ENCODE measurements at regions not wholly inside any gene's neighbourhood (a gene's known extent, or its start where the extent isn't known, plus 50 kb on each side); places are given as distances from the start of the nearest gene placed in this dataset.

DNA sequence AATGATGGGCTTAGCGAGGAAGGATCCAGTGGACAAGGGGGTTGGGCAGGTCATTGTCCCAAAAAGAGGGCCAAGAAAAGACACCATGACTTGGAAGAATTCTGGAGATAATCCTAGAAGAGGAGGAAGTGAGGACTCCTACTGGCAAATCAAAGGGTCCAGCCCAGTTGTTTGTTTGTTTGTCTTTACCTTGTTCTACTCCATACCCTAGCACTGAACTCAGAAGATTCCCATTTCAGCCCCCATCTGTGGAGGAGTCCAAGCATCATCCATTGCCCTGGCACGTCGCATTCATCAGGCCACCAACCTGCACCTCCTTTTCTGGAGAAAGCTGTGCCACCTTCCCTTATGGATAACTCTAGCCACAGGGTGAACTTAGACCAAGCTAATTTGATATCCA, 326.2 kb downstream of the EN1 start:
- WGBS, 2 donors (ENCODE audit: extremely low coverage in 2 of 2, insufficient read length in 2 of 2, insufficient replicate concordance in 1 of 2), result no CpG with 5 or more reads among the region's 3 CpGs
- no peak overlapping the region for H3K9ac ChIP-seq (ENCODE audit: low read depth, low read length, poor library complexity)

DNA sequence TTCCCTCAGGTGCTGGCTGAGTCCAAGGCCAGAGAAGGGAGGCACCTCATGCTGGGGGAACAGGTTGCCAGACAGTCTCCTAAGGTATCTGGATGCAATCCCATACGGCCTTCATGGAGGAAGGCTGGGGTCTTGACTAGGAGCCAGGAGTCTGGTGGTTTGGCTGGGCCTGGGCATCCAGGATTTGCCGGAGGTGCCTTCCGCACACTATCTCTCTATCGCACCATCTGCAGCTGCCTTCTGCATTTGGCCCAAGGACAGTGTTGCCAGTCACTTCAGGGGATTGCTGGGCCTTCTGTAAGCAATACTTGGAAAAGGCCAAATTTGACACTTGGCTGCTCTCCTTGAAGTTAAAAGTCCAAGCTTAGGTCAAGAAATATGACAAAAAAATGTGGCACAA, 327.2 kb downstream of the EN1 start:
- Histone ChIP-seq H2BK15ac (ENCODE audit: low read length) (no peak overlapping the region), H4K8ac (ENCODE audit: low read depth, low read length) (no peak overlapping the region), H2AFZ (ENCODE audit: low read length) (no peak overlapping the region), H2BK120ac (ENCODE audit: low read depth, low read length) (no peak overlapping the region), H3K9me3 (replicated peaks in 1 of 2; ENCODE audit: control insufficient read depth in 2 of 2, insufficient read depth in 1 of 2, low read depth in 1 of 2, low read length in 2 of 2) (peaks cover 6 to 11% of the 10 kb centered on the region in 2 donors), H3K27me3 (ENCODE audit: control insufficient read depth in 3 of 3, insufficient read depth in 3 of 3, low read depth in 1 of 3, low read length in 3 of 3) (no peaks in the 10 kb centered on the region), H3K79me1 (ENCODE audit: low read depth, low read length) (no peaks in the 10 kb centered on the region), H3K36me3 (replicated peaks in 1 of 2; ENCODE audit: control insufficient read depth in 2 of 2, insufficient read depth in 2 of 2, low read length in 2 of 2) (no peaks in the 10 kb centered on the region), H2AK5ac (ENCODE audit: low read depth, low read length) (no peak overlapping the region), H3K14ac (ENCODE audit: low read length) (no peak overlapping the region), H3K9ac (ENCODE audit: low read depth, low read length, poor library complexity) (no peak overlapping the region), H3K23ac (ENCODE audit: low read depth, low read length, poor library complexity) (no peak overlapping the region), H3K4me1 (ENCODE audit: control insufficient read depth in 2 of 2, insufficient read depth in 1 of 2, low read depth in 1 of 2, low read length in 2 of 2) (no peaks in the 10 kb centered on the region), H2BK5ac (ENCODE audit: low read length) (no peak overlapping the region), H3K4me3 (ENCODE audit: low read length in 2 of 2) (no peak overlapping the region), H2BK12ac (ENCODE audit: low read length) (no peak overlapping the region), H3K27ac (replicated peaks; ENCODE audit: low read length) (no peak overlapping the region), H3K4me2 (ENCODE audit: insufficient read depth, low read length, poor library complexity, severe bottlenecking) (no peak overlapping the region), H3K4ac (ENCODE audit: low read length) (no peak overlapping the region), H3K18ac (ENCODE audit: low read length) (no peak overlapping the region), H4K91ac (ENCODE audit: low read depth, low read length, poor library complexity) (no peak overlapping the region)
- no peak for DNase-seq (ENCODE audit: low spot score)
- WGBS, 2 donors (ENCODE audit: extremely low coverage in 2 of 2, insufficient read length in 2 of 2, insufficient replicate concordance in 1 of 2), result no CpG with 5 or more reads among the region's 4 CpGs

More for the DNA sequence above, 326.2 kb downstream of the EN1 start:
- Histone ChIP-seq H3K9me3 (replicated peaks in 1 of 2; ENCODE audit: control insufficient read depth in 2 of 2, insufficient read depth in 1 of 2, low read depth in 1 of 2, low read length in 2 of 2) (peaks cover 6 to 11% of the 10 kb centered on the region in 2 donors), H2AK5ac (ENCODE audit: low read depth, low read length) (no peak overlapping the region), H2BK120ac (ENCODE audit: low read depth, low read length) (no peak overlapping the region), H3K27ac (replicated peaks; ENCODE audit: low read length) (no peak overlapping the region), H3K4me3 (ENCODE audit: low read length in 2 of 2) (no peak overlapping the region), H3K4me2 (ENCODE audit: insufficient read depth, low read length, poor library complexity, severe bottlenecking) (no peak overlapping the region), H3K23ac (ENCODE audit: low read depth, low read length, poor library complexity) (no peak overlapping the region), H3K4ac (ENCODE audit: low read length) (no peak overlapping the region), H4K8ac (ENCODE audit: low read depth, low read length) (no peak overlapping the region), H3K14ac (ENCODE audit: low read length) (no peak overlapping the region), H2BK5ac (ENCODE audit: low read length) (no peak overlapping the region), H2BK15ac (ENCODE audit: low read length) (no peak overlapping the region), H2BK12ac (ENCODE audit: low read length) (no peak overlapping the region), H2AFZ (ENCODE audit: low read length) (no peak overlapping the region), H3K27me3 (ENCODE audit: control insufficient read depth in 3 of 3, insufficient read depth in 3 of 3, low read depth in 1 of 3, low read length in 3 of 3) (no peaks in the 10 kb centered on the region), H3K4me1 (ENCODE audit: control insufficient read depth in 2 of 2, insufficient read depth in 1 of 2, low read depth in 1 of 2, low read length in 2 of 2) (no peaks in the 10 kb centered on the region), H4K91ac (ENCODE audit: low read depth, low read length, poor library complexity) (no peak overlapping the region), H3K36me3 (replicated peaks in 1 of 2; ENCODE audit: control insufficient read depth in 2 of 2, insufficient read depth in 2 of 2, low read length in 2 of 2) (no peaks in the 10 kb centered on the region), H3K18ac (ENCODE audit: low read length) (no peak overlapping the region), H3K79me1 (ENCODE audit: low read depth, low read length) (no peaks in the 10 kb centered on the region)
- DNase-seq (ENCODE audit: low spot score), result no peak

DNA sequence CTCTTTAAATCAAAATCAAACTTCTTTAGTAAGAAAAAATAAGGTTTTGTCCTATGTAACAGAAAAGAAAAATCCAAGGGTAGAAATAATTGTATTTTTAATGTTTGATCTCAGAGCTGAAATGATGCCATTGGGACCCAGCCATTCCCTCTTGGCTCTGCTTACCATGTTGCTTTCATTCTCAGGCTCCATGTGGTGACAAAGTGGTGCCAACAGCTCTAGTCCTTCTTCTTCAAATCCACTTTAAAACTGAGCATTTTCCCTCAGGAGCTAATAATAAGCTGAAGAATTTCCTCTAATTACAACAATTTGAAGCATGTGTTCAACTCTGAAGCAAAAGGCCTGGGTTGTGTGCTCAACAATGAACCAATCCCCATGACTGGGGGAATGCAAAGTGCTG, 327.9 kb downstream of the EN1 start:
- Histone ChIP-seq H2BK120ac (ENCODE audit: low read depth, low read length) (no peak overlapping the region), H2BK15ac (ENCODE audit: low read length) (no peak overlapping the region), H3K14ac (ENCODE audit: low read length) (no peak overlapping the region), H2BK12ac (ENCODE audit: low read length) (no peak overlapping the region), H3K79me1 (ENCODE audit: low read depth, low read length) (no peaks in the 10 kb centered on the region), H2AFZ (ENCODE audit: low read length) (no peak overlapping the region), H4K8ac (ENCODE audit: low read depth, low read length) (no peak overlapping the region), H4K91ac (ENCODE audit: low read depth, low read length, poor library complexity) (no peak overlapping the region), H3K27ac (replicated peaks; ENCODE audit: low read length) (no peak overlapping the region), H3K9ac (ENCODE audit: low read depth, low read length, poor library complexity) (no peak overlapping the region), H3K9me3 (replicated peaks in 1 of 2; ENCODE audit: control insufficient read depth in 2 of 2, insufficient read depth in 1 of 2, low read depth in 1 of 2, low read length in 2 of 2) (peaks cover 6 to 11% of the 10 kb centered on the region in 2 donors), H3K36me3 (replicated peaks in 1 of 2; ENCODE audit: control insufficient read depth in 2 of 2, insufficient read depth in 2 of 2, low read length in 2 of 2) (no peaks in the 10 kb centered on the region), H2BK5ac (ENCODE audit: low read length) (no peak overlapping the region), H3K4me1 (ENCODE audit: control insufficient read depth in 2 of 2, insufficient read depth in 1 of 2, low read depth in 1 of 2, low read length in 2 of 2) (no peaks in the 10 kb centered on the region), H3K23ac (ENCODE audit: low read depth, low read length, poor library complexity) (no peak overlapping the region), H3K4me3 (ENCODE audit: low read length in 2 of 2) (no peak overlapping the region), H3K18ac (ENCODE audit: low read length) (no peak overlapping the region), H3K27me3 (ENCODE audit: control insufficient read depth in 3 of 3, insufficient read depth in 3 of 3, low read depth in 1 of 3, low read length in 3 of 3) (no peaks in the 10 kb centered on the region), H3K4me2 (ENCODE audit: insufficient read depth, low read length, poor library complexity, severe bottlenecking) (no peak overlapping the region), H2AK5ac (ENCODE audit: low read depth, low read length) (no peak overlapping the region), H3K4ac (ENCODE audit: low read length) (no peak overlapping the region)
- no peak for DNase-seq (ENCODE audit: low spot score)

DNA sequence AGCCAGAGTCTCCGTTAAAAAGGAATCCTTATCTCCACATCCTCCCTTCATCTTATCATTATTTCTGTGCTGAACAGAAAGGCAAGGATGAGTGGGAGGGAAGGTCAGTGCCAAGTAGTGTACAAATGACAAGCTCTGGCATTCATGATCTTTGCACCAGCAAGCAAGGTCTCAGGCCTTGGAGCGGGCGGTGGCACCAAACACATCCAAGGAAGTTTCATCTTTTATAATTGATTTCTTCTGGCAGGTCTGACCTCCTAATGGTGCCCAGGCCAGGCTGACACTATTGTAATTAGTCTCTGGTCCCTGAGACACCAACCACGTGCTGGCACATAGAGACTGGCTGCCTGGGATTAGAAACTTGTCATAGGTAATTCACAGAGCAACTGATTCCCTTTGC, 336.6 kb downstream of the EN1 start:
- Histone ChIP-seq H3K4ac (ENCODE audit: low read length) (no peak overlapping the region), H3K18ac (ENCODE audit: low read length) (no peak overlapping the region)

More for the DNA sequence above, 336.6 kb downstream of the EN1 start:
- Histone ChIP-seq H3K9me3 (replicated peaks in 1 of 2; ENCODE audit: control insufficient read depth in 2 of 2, insufficient read depth in 1 of 2, low read depth in 1 of 2, low read length in 2 of 2) (no peaks in the 10 kb centered on the region), H2AK5ac (ENCODE audit: low read depth, low read length) (no peak overlapping the region), H2AFZ (ENCODE audit: low read length) (no peak overlapping the region), H3K27me3 (ENCODE audit: control insufficient read depth in 3 of 3, insufficient read depth in 3 of 3, low read depth in 1 of 3, low read length in 3 of 3) (peaks cover 0 to 2% (median 0%) of the 10 kb centered on the region in 3 experiments), H3K27ac (replicated peaks; ENCODE audit: low read length) (no peak overlapping the region), H3K4me1 (ENCODE audit: control insufficient read depth in 2 of 2, insufficient read depth in 1 of 2, low read depth in 1 of 2, low read length in 2 of 2) (no peaks in the 10 kb centered on the region), H3K23ac (ENCODE audit: low read depth, low read length, poor library complexity) (no peak overlapping the region), H3K36me3 (replicated peaks in 1 of 2; ENCODE audit: control insufficient read depth in 2 of 2, insufficient read depth in 2 of 2, low read length in 2 of 2) (no peaks in the 10 kb centered on the region), H3K9ac (ENCODE audit: low read depth, low read length, poor library complexity) (no peak overlapping the region), H3K4me3 (ENCODE audit: low read length in 2 of 2) (no peak overlapping the region), H3K79me1 (ENCODE audit: low read depth, low read length) (no peaks in the 10 kb centered on the region), H4K8ac (ENCODE audit: low read depth, low read length) (no peak overlapping the region), H4K91ac (ENCODE audit: low read depth, low read length, poor library complexity) (no peak overlapping the region), H3K4me2 (ENCODE audit: insufficient read depth, low read length, poor library complexity, severe bottlenecking) (no peak overlapping the region), H2BK5ac (ENCODE audit: low read length) (no peak overlapping the region), H2BK15ac (ENCODE audit: low read length) (no peak overlapping the region), H2BK12ac (ENCODE audit: low read length) (no peak overlapping the region), H2BK120ac (ENCODE audit: low read depth, low read length) (no peak overlapping the region), H3K14ac (ENCODE audit: low read length) (no peak overlapping the region)
- no CpG with 5 or more reads among the region's 4 CpGs for WGBS, 2 donors (ENCODE audit: extremely low coverage in 2 of 2, insufficient read length in 2 of 2, insufficient replicate concordance in 1 of 2)
- no peak for DNase-seq (ENCODE audit: low spot score)
